ENCODE measurements at regions not wholly inside any gene's neighbourhood (a gene's known extent, or its start where the extent isn't known, plus 50 kb on each side); places are given as distances from the start of the nearest gene placed in this dataset.
A peak's percentile ranks its signal among the peaks of the same experiment; 100 is the strongest.
"Not testable (repeated sequence)": the region's sequence is repeated elsewhere in the genome, so short reads cannot be mapped to it uniquely, and the experiment has no call there.

DNA sequence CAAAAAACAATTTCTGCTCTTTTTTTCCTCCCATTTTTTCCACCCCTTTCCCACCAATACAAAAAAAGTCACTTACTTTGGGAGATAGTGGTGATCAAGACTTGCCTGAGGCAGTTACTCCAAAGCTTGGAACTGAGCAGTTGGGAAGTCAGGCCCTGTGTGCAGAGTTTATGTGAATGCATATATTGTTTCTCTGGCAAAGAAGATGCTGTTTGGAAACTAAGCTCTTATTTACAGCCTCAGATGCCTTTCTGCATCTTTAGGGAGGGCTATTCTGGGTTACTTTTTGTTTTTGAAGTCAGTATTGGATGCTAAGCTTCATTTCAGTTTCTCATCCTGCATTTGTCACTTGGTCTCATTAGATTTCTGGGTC is 136.3 kb downstream of the ZNF330 start:
- Histone ChIP-seq H3K36me3 (no peaks in the 10 kb centered on the region), H3K9me3 (no peaks in the 10 kb centered on the region), H3K27me3 (no peaks in the 10 kb centered on the region), H3K27ac (no peak overlapping the region), H3K4me1 (peaks cover 0 to 10% (median 10%) of the 10 kb centered on the region in 3 donors), H3K4me3 (no peak overlapping the region)
- DNase-seq (no peak), ATAC-seq (no peak), FAIRE-seq (no peak)
- TF ChIP-seq, protein P1, sequence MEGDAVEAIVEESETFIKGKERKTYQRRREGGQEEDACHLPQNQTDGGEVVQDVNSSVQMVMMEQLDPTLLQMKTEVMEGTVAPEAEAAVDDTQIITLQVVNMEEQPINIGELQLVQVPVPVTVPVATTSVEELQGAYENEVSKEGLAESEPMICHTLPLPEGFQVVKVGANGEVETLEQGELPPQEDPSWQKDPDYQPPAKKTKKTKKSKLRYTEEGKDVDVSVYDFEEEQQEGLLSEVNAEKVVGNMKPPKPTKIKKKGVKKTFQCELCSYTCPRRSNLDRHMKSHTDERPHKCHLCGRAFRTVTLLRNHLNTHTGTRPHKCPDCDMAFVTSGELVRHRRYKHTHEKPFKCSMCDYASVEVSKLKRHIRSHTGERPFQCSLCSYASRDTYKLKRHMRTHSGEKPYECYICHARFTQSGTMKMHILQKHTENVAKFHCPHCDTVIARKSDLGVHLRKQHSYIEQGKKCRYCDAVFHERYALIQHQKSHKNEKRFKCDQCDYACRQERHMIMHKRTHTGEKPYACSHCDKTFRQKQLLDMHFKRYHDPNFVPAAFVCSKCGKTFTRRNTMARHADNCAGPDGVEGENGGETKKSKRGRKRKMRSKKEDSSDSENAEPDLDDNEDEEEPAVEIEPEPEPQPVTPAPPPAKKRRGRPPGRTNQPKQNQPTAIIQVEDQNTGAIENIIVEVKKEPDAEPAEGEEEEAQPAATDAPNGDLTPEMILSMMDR (IDR thresholded peaks at IDR 0.05), result no peak
- intact Hi-C loops (cut with DNase I), result no loop called here

DNA sequence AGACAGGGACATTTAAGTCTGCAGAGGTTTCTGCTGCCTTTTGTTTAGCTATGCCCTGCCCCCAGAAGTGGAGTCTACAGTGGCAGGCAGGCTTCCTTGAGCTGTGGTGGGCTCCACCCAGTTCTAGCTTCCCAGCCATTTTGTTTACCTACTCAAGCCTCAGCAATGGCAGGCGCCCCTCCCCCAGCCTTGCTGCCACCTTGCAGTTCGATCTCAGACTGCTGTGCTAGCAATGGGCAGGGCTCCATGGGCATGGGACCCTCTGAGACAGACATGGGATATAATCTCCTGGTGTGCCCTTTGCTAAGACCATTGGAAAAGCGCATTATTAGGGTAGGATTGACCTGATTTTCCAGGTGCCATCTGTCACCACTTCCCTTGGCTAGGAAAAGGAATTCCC is 147.5 kb downstream of the ZNF330 start:
- H3K36me3 ChIP-seq; DNase-seq; ATAC-seq; intact Hi-C loops (cut with DNase I); FAIRE-seq; H3K27ac ChIP-seq; H3K9me3 ChIP-seq; H3K27me3 ChIP-seq; H3K4me1 ChIP-seq; H3K4me3 ChIP-seq: not testable (repeated sequence)
- 90 to 95% methylated on average over 3 of the region's 3 CpGs for WGBS, 2 donors

DNA sequence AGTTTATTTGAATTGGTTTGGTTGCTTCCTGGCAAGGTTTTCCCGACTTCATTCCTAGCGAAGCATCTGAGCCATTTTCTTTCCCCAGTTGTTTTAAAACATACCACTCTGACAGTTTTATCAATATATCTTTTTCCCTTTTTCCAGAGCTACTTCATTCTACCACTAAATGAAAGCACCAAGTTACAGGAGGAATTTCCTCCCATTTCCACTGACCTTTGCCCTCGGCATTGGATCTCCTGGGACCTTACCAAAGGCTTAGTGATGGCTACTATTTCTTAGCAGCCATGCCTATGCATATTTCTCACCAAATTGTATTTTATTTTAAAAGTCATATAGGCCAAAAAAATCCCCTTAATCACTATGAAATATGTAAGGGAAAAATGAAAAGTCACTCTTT is 150.5 kb downstream of the ZNF330 start:
- ATAC-seq (peak in 1 of 4 donors; percentile 12), FAIRE-seq (no peak), DNase-seq (no peak)
- no peak overlapping the region for H3K4me3 ChIP-seq
- no peaks in the 10 kb centered on the region for H3K36me3 ChIP-seq
- H3K4me1 ChIP-seq, result no peaks in the 10 kb centered on the region
- WGBS, 2 donors, result 70 to 73% methylated on average over 3 of the region's 3 CpGs
- TF ChIP-seq, protein P1 (IDR thresholded peaks at IDR 0.05), result no peak
- H3K9me3 ChIP-seq, result no peaks in the 10 kb centered on the region
- H3K27me3 ChIP-seq, result no peaks in the 10 kb centered on the region
- intact Hi-C loops (cut with DNase I), result no loop called here
- H3K27ac ChIP-seq, result no peak overlapping the region

DNA sequence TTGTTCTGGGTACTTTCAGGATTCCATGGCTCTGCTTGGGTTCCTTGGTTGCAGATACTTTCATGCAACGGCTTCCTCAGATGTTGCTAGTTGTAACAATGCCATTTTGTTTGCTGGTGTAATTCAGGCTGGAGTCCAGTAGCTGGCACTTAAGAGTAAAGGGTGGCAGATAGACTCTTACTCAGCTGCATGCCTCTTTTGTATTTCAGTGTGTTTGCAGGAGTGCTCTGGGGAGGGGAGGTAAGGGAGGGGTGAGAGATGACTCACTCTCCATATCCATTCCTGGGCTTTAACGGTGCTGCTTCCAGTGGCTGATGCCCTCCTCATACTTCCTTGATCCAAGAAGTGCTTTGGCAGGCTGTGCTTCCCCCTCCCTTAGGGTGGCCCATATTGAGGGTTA is 155.2 kb downstream of the ZNF330 start:
- no peak for FAIRE-seq

DNA sequence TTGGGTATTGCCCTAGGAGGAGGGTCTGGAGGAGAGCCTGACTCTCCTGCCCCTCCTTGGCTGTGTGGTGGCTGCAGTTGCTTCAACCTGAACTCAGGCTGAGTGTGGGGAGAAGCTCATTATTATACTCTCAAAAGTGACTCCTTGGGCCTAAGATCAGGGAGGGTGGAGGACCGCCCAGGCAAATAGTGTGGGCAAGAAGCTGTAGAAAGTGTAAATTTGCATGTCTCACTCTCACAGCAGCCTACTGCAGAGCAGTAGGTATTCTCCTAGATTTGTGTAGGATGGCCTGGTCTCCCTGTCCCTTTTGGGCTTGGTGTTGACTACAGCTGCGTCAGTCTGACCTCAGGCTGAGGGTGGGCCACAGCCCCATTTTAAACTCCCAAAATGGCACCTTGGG is 156.1 kb downstream of the ZNF330 start:
- DNase-seq (no peak), ATAC-seq (no peak), FAIRE-seq (no peak)
- Histone ChIP-seq H3K36me3 (no peaks in the 10 kb centered on the region), H3K4me3 (no peak overlapping the region), H3K27me3 (no peaks in the 10 kb centered on the region), H3K9me3 (no peaks in the 10 kb centered on the region), H3K27ac (no peak overlapping the region), H3K4me1 (no peaks in the 10 kb centered on the region)
- WGBS, 2 donors, result 90 to 100% methylated on average over 2 of the region's 2 CpGs
- intact Hi-C loops (cut with DNase I), result no loop called here
- TF ChIP-seq, protein P1 (IDR thresholded peaks at IDR 0.05), result no peak

More for the DNA sequence above, 155.2 kb downstream of the ZNF330 start:
- no peaks in the 10 kb centered on the region for H3K36me3 ChIP-seq
- ATAC-seq (peak; percentile 76 to 94 (median 80)), DNase-seq (peak in 1 of 6 donors; percentile 25)
- 51 to 52% methylated on average over 2 of the region's 2 CpGs for WGBS, 2 donors
- TF ChIP-seq, protein P1 (IDR thresholded peaks at IDR 0.05), result no peak
- no peaks in the 10 kb centered on the region for H3K9me3 ChIP-seq
- H3K27me3 ChIP-seq, result no peaks in the 10 kb centered on the region
- intact Hi-C loops (cut with DNase I), result no loop called here
- H3K27ac ChIP-seq, result no peak overlapping the region
- no peaks in the 10 kb centered on the region for H3K4me1 ChIP-seq
- H3K4me3 ChIP-seq, result no peak overlapping the region

DNA sequence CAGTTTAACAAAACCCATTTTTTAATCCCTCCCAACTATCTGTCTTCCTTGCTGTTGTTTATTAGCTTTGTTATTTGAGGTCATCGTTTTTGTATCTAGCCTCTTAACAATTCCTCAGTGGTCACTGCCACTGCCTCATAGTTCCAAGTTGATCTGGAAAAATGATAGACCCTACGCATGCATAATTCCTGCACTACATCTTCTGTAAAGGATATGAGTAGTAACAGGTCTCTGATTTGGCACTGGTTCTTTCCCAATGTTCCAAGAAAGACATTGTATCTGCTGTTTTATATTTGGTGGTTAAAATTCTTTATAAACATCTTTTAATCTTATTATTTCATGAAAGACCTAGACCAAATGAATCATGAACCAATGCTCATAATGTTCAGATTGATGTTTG is 166.6 kb downstream of the ZNF330 start:
- no peak for ATAC-seq
- H3K27ac ChIP-seq, result no peak overlapping the region
- TF ChIP-seq, protein P1 (IDR thresholded peaks at IDR 0.05), result no peak
- 82 to 87% methylated on average over 2 of the region's 2 CpGs for WGBS, 2 donors
- intact Hi-C loops (cut with DNase I), result no loop called here
- peak; percentile 9 for FAIRE-seq
- H3K4me3 ChIP-seq, result no peak overlapping the region
- no peak for DNase-seq
- no peaks in the 10 kb centered on the region for H3K36me3 ChIP-seq
- H3K27me3 ChIP-seq, result no peaks in the 10 kb centered on the region
- H3K9me3 ChIP-seq, result no peaks in the 10 kb centered on the region
- peaks cover 0 to 6% (median 0%) of the 10 kb centered on the region in 3 donors for H3K4me1 ChIP-seq
